Ovary (tissue), 7 donors: ENCODE measurements at regions not wholly inside any gene's neighbourhood (a gene's known extent, or its start where the extent isn't known, plus 50 kb on each side); places are given as distances from the start of the nearest gene placed in this dataset.

Experiments
- DNase-seq, 5 donors: peaks; one replicate each; pipeline ENCODE4 v3.0.0-alpha.2; 2019 to 2020
- H3K27ac ChIP-seq, 2 donors: fragments of 200-600 bp; one replicate each; pipeline versions ENCODE4 v1.5.1 to v1.8.0; 2019 to 2022
- H3K27me3 ChIP-seq: fragments of 200-600 bp; one replicate; pipeline ENCODE4 v1.8.0; 2022
- H3K36me3 ChIP-seq: fragments of 200-600 bp; sonication (generic); one replicate; pipeline ENCODE4 v1.5.1; 2019
- H3K4me1 ChIP-seq: one replicate; pipeline ENCODE4 v1.8.1; 2013; ENCODE audit warnings: mild to moderate bottlenecking, moderate library complexity; ENCODE audit not compliant: insufficient read depth
- H3K4me3 ChIP-seq: fragments of 200-600 bp; sonication (generic); one replicate; pipeline ENCODE4 v1.5.1; 2017
- H3K9me3 ChIP-seq, 2 donors: fragments of 200-600 bp in 1 of 2; sonication (generic) in 1 of 2; one replicate each; pipeline versions ENCODE4 v1.5.1 to v1.8.1; 2013 to 2019; ENCODE audit warnings: mild to moderate bottlenecking in 1 of 2, moderate library complexity in 1 of 2
- EP300 ChIP-seq: sonication (generic); formaldehyde crosslinking; IDR thresholded peaks from one replicate; pipeline ENCODE4 v1.6.1; 2017; ENCODE audit warnings: antibody characterized with exemption
- POLR2A ChIP-seq: fragments of 450-650 bp; IDR thresholded peaks from one replicate; pipeline ENCODE4 v1.6.1; 2017; ENCODE audit warnings: antibody characterized with exemption, mild to moderate bottlenecking, moderate library complexity
- WGBS, 3 donors: extraction: QIAGEN DNeasy Blood & Tissue Kit in 1 of 3; methylation state at CpG; one replicate each; pipeline versions ENCODE4 v1.1.5 to v1.1.7; 2013 to 2017; 5-methylcytosine and 5-hydroxymethylcytosine counted together
- intact Hi-C, 4 donors: fragments of 100-400 bp; cut with DNase I; formaldehyde crosslinking; loops; one replicate each; pipeline versions ENCODE4 v1.11.0 to v1.15.1; 2022 to 2023
- TF ChIP-seq, protein P1 (sequence below), 3 donors: fragments of 450-650 bp in 2 of 3; fragments of 200-600 bp in 1 of 3; IDR thresholded peaks; one replicate each; pipeline versions ENCODE4 v1.5.1 to v1.8.0; 2016 to 2022; ENCODE audit warnings: antibody characterized with exemption in 3 of 3, mild to moderate bottlenecking in 1 of 3
- donor health status: DM: no; HTN: no; CAD: no; lungs with moderate emphysema.
- donor health status: DM: no; HTN: no; CAD: no.
- donor health status: Bipolar disorder and iron deficiency.
- donor health status: DM: no; HTN: no; CAD: no.
- donor health status: DM: yes; HTN: yes; CAD: no.

GRCh38 chr1:200307755-200308066 is 102.1 kb downstream of the ZNF281 start:
- H3K27me3 ChIP-seq = no peaks in the 10 kb centered on the region
- no peak for TF ChIP-seq EP300
- no peak for TF ChIP-seq POLR2A
- TF ChIP-seq, protein P1, sequence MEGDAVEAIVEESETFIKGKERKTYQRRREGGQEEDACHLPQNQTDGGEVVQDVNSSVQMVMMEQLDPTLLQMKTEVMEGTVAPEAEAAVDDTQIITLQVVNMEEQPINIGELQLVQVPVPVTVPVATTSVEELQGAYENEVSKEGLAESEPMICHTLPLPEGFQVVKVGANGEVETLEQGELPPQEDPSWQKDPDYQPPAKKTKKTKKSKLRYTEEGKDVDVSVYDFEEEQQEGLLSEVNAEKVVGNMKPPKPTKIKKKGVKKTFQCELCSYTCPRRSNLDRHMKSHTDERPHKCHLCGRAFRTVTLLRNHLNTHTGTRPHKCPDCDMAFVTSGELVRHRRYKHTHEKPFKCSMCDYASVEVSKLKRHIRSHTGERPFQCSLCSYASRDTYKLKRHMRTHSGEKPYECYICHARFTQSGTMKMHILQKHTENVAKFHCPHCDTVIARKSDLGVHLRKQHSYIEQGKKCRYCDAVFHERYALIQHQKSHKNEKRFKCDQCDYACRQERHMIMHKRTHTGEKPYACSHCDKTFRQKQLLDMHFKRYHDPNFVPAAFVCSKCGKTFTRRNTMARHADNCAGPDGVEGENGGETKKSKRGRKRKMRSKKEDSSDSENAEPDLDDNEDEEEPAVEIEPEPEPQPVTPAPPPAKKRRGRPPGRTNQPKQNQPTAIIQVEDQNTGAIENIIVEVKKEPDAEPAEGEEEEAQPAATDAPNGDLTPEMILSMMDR (IDR thresholded peaks at IDR 0.05) = no peak
- H3K36me3 ChIP-seq = no peaks in the 10 kb centered on the region
- H3K4me3 ChIP-seq = no peak overlapping the region
- intact Hi-C loops = no loop called here
- no peaks in the 10 kb centered on the region for H3K9me3 ChIP-seq
- WGBS, 3 donors = 55 to 65% (median 63%) methylated on average over 2 of the region's 2 CpGs
- H3K27ac ChIP-seq = no peak overlapping the region
- no peaks in the 10 kb centered on the region for H3K4me1 ChIP-seq
- DNase-seq = no peak

- H3K27me3 ChIP-seq = no peaks in the 10 kb centered on the region
- no peaks in the 10 kb centered on the region for H3K36me3 ChIP-seq
- DNase-seq = no peak
- H3K27ac ChIP-seq = no peak overlapping the region
- 34 to 44% (median 40%) methylated on average over 8 of the region's 8 CpGs for WGBS, 3 donors
- no peak overlapping the region for H3K4me3 ChIP-seq
- H3K4me1 ChIP-seq = no peaks in the 10 kb centered on the region
- H3K9me3 ChIP-seq = no peaks in the 10 kb centered on the region
- intact Hi-C loops = no loop called here
- TF ChIP-seq, protein P1 (IDR thresholded peaks at IDR 0.05) = peak in 2 of 3 donors; percentile 27 to 39
- TF ChIP-seq EP300 (no peak), POLR2A (no peak)
Measured at GRCh38 chr1:200306944-200307754, 102.7 kb downstream of the ZNF281 start.

DNA sequence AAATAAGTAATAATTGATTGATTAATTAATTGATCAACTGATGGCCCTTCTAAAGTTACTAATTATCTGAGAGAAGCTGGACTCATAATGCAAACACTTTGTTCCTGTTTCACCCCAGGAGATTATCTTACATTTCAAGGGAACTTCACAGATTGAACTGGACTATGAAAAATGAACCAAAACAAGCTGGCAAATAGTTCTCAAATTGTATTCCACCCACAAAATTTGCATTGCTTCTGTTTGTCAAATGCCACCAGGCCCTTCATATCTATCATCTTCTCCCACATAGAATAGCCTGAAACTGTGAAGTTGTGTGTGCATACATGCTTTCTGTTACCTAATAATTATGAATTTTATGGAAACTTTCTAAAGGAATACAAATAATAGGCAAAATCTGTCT is 104.0 kb downstream of the ZNF281 start:
- H3K27ac ChIP-seq = no peak overlapping the region
- H3K4me3 ChIP-seq = no peak overlapping the region
- no peaks in the 10 kb centered on the region for H3K4me1 ChIP-seq
- intact Hi-C loops = no loop called here
- TF ChIP-seq EP300 = no peak
- no peak for TF ChIP-seq POLR2A
- TF ChIP-seq, protein P1 (IDR thresholded peaks at IDR 0.05) = no peak
- no peaks in the 10 kb centered on the region for H3K36me3 ChIP-seq
- no peaks in the 10 kb centered on the region for H3K9me3 ChIP-seq
- DNase-seq = no peak
- no peaks in the 10 kb centered on the region for H3K27me3 ChIP-seq

DNA sequence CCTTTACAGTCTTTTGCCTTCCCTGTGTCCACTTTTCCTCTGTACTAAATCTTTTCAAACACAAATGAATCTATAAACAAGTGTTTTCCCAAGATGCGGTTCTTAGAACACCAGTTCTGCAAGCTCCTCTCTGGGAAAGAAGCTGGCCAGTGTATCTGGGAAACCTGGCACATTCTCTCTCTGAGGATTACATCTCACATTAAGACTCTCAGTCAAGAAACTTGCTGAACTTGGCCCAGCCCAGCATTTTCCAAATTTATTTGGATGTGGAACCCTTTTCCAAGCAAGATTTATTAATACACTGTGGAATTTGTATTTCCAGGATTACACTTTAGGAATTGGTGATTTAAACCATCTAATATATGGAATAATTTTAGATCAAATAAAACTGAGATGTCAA is 105.7 kb downstream of the ZNF281 start:
- Histone ChIP-seq H3K27me3 (no peaks in the 10 kb centered on the region), H3K36me3 (no peaks in the 10 kb centered on the region), H3K9me3 (no peaks in the 10 kb centered on the region), H3K27ac (no peak overlapping the region), H3K4me1 (no peaks in the 10 kb centered on the region), H3K4me3 (no peak overlapping the region)
- intact Hi-C loops = no loop called here
- 67 to 92% (median 81%) methylated on average over 1 of the region's 1 CpG for WGBS, 3 donors
- TF ChIP-seq, protein P1 (IDR thresholded peaks at IDR 0.05) = no peak
- no peak for TF ChIP-seq EP300
- TF ChIP-seq POLR2A = no peak
- DNase-seq = no peak
